ENCODE measurements at regions not wholly inside any gene's neighbourhood (a gene's known extent, or its start where the extent isn't known, plus 50 kb on each side); places are given as distances from the start of the nearest gene placed in this dataset.

DNA sequence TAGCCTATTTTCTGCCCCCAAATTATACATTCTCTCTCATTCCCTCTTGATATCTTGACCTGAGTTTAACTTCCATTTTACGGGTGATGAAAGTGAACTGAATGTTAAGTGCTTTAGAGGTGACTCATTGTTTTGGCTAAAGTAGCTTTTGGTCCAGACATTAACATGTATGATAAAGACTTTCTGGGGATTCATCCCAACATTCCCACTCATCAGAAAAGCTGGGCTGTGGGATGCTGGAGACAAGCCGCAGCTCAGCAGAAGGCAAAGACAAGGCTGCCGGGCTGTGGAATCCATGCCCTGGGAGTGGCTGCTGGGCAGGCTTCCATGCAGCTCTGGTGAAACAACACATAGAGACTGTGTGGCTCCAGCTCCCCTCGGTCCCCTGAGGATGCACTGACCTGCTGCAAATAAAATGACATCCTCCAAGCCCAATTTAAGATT lies 89.9 kb upstream of the SYNDIG1 start:
- DNase-seq (ENCODE audit: extremely low read depth in 1 of 11, low read depth in 9 of 11, low spot score in 4 of 11), result no peak

DNA sequence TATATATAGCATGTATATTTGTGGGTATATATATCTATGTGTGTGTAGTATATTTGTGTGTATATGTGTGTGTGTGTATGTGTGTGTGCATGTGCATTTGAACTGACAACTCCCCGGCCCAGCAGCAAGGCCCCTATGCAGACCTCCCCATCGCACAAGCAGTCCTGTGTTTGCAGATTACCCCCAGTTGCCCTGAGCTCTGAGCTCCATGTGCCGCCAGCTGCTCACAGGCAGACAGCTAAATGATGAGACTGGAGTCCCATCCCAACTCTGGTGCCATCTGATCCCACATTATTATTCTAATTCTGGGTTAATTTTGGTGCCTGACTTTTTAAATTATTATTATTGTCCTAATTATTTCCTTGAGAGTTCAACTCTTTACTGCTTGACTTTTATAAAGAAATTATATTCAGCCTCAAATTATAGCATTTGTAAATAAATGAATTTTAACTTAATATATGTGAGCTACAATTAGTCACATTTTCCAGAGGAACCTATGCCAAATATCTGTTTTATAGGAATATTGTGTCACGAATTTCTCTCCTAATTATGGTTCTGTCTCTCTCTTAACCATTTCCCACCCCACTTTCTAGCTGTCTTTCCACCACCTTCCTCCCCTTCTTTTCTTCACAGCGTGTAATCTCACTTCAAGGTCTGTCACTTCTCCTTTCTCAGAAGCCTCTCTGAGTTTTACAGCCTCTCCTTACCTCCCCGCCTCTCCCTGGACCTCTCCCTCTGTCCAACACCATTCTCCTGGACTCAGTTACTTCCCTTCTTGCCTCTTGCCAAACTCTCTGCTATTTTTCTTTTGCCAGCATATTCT lies 90.6 kb upstream of the SYNDIG1 start:
- no peak for DNase-seq (ENCODE audit: extremely low read depth in 1 of 11, low read depth in 9 of 11, low spot score in 4 of 11)

DNA sequence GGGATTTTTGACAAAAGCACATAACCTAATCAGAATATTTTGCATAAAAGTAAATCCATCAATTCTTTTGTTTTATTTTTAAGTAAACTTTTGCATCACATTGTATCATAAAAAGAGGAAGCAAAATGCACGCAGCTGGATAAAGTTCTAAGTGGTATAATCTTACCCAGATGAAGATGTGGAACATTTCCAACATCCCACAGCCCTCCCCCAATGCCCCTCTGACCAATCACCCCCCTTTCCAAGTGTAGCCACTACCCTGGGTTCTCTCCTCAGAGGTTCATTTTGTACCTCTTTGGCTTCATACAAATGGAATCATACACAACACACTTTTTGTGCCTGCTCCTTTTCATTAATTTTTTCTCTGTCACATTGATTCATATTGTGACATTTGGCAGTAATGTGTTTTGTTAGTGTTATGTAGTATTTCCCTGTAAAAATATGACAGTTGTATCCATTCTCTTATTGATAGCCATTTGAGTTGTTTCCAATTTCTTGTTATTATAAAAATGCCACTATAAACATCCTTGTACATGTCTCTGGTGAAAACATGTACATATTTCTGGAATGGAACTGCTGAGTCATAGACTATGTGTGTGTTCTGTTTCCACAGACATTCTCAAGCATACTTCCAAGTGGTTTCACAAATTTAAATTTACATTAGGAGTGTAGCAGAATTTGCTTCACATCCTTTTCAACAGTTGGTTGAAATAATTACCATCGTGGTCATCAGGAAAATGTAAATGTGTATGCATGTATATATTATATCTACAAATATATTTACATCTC lies 92.9 kb upstream of the SYNDIG1 start:
- no peak for DNase-seq (ENCODE audit: extremely low read depth in 1 of 11, low read depth in 9 of 11, low spot score in 4 of 11)

DNA sequence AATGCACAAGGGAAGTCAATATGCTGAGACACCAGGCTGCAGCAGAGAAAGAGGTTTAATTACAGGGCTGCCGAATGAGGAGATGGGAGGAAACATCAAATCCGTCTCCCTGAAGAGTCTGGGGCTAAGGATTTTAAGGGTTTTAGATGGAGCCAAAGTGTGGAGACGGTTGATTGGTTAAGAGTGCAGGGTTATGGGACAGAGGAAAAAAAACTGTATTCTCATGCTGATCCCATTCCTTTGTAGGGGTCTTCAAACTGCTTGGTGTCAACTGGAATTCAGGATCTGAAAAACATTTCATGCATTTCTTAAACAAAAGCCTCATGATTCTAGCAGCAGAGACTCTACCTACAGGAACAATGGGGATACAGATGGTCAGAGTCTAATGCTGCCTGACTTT lies 96.1 kb upstream of the SYNDIG1 start:
- DNase-seq (ENCODE audit: extremely low read depth in 1 of 11, low read depth in 9 of 11, low spot score in 4 of 11), result no peak

DNA sequence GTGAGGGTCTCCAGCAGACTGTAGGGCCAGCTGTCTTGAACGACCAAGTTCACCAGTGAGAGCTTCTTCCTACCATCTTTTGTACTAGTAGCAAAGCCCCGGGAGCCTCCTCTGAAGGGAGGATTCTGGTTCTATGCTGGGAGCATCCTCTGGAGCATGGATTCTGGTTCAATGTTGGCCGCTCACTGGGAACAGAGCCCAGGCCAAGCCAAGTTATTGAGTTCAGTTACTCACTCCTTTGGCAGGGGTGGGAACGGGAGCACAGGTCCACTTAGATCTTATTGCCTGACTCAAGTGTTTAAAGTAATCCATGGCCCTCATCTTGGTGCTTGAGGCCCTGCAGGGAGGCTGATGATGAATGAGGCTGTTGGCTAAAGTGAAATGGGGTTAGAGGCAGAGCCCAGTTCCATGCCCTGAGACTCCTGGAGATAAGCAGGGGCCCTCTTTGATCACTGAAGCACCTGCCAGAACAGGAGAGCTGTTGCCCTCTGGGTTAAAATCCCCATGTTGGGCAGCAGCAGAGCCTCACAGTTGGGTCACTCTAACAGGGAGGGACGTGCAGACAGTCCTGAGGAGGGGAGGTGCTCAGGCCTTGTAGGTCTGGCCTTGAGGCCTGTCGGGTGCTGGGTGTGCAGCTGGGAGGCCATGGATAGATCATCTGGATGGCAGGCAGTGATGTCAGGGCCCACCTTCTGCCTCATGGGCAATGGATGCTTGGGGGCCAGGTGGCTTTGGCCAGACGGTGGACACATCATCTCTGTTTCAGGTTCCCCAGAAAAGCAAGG lies 98.3 kb upstream of the SYNDIG1 start:
- DNase-seq (ENCODE audit: extremely low read depth in 1 of 11, low read depth in 9 of 11, low spot score in 4 of 11), result no peak

DNA sequence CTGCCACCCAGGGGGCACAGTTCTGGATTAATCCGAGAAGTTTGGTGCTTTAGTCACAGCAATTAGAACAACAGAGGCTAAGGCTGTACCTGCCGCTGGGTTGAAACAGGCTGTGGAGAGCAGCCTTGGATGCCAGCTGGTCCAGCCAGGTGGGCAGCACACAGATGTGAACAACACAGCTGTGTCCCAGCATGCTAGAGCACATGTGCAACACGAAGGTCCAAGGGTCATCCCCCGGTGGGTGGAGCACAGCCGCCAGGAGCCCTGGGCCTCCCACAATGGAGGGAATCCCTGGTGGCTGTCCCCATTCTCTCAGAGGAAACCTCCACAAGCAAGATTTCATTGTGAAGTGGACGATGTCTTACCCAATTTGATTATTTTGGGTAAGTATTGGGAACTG lies 99.2 kb upstream of the SYNDIG1 start:
- no peak for DNase-seq (ENCODE audit: extremely low read depth in 1 of 11, low read depth in 9 of 11, low spot score in 4 of 11)

DNA sequence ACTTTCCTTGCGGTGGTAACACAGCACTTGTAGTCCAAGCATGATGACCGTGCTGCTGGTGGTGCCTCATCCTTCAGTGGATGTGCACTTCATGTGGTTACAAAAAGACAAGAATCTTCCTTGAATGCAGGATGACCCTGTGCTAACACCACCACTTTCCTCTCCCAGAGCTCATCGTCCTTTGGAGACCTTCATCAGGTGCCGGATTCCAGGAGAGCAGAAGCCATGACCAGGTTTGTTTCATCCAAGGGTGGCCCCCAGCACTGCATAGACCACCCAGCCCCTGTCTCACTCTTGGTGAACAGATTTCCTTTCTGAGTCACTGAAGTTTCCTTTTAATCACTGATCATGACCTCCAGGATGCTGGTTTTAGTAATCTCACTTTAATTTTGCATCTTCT lies 101.2 kb upstream of the SYNDIG1 start:
- no peak for DNase-seq (ENCODE audit: extremely low read depth in 1 of 11, low read depth in 9 of 11, low spot score in 4 of 11)

DNA sequence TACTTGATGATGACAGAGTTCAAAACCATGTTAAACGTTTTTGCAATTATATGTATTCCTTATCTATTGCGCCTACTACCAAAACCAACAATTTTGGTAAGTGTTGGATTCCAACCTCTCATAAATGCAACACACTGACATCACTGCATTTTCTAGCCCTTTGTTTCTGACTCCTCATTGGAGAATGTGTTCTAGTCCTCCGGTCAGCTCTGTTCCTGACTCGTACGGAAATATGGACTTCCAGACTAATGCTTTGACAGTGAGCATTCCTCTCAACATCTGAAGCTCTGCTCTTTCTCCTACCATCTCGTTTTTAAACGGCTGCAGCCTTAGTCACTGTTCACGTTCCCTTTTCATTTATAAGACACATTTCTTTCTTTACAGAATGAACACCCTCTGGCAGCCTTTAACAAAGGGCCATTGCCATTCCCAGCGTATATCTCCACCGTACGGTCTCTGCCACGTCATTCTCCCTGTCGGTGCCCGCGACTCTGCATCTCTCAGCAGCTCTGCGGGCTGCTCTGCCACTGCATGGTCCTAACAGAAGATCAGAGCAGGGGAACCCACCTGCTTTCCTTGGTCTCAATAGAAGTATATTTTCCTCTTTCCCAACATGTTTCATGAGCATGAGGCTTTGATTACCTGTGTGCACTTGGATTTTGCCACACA lies 103.0 kb upstream of the SYNDIG1 start:
- no peak for DNase-seq (ENCODE audit: extremely low read depth in 1 of 11, low read depth in 9 of 11, low spot score in 4 of 11)

DNA sequence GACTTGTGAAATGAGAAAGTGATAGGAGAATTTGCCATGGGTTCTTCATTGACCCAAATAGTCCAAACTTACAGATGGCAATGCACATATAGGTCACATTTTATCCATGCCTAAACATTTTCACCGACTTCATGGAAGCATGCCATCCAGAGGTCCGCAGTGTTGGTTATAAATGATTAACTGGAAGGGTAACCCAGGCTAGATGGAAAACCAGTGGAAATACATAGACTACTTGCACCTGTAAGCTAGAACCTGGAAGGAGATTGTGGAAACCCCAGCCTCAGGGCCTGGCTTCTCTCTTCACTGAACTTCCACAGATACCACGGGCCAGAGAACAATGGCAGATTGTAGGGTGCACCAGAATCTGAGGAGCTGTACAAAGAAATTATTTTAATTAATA lies 103.8 kb upstream of the SYNDIG1 start:
- no peak for DNase-seq (ENCODE audit: extremely low read depth in 1 of 11, low read depth in 9 of 11, low spot score in 4 of 11)

DNA sequence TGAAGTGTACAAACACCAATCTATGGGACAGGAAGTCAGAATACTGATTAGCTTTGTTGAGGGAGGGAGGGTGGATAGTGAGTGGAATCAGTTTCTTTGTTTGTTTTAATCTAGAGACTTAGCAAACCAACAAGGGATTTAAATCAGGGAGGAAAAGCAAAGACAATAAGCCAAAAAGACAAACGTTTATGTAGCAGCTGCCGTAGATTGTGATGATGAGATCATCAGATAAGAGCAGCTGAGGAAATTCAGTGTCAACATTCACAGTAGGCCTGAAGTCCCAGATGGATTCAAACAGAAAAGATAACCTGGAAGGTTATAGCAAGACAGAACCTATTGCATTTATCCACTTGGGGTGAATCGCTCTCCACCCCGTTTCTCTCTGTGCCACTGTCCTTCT lies 104.9 kb upstream of the SYNDIG1 start:
- DNase-seq (ENCODE audit: extremely low read depth in 1 of 11, low read depth in 9 of 11, low spot score in 4 of 11), result no peak

DNA sequence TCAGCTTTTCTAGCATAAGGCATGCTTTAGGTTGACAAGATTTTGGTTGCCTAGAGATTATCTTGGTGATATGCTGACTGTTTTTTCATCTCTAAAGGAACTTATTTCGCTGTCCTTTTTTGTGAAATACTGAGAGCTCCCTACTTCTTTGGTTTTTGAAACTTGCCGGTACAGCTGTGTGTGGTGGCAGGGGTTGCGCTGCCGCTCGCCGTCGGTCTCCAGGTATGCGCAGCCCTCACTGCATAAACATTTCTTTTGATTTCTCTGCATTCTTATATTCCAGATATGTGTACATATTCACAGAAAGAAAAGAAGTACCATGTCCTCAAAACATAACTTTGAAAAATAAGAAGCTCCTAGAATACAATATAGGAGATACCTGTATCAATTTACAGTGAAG lies 106.4 kb upstream of the SYNDIG1 start:
- no peak for DNase-seq (ENCODE audit: extremely low read depth in 1 of 11, low read depth in 9 of 11, low spot score in 4 of 11)

DNA sequence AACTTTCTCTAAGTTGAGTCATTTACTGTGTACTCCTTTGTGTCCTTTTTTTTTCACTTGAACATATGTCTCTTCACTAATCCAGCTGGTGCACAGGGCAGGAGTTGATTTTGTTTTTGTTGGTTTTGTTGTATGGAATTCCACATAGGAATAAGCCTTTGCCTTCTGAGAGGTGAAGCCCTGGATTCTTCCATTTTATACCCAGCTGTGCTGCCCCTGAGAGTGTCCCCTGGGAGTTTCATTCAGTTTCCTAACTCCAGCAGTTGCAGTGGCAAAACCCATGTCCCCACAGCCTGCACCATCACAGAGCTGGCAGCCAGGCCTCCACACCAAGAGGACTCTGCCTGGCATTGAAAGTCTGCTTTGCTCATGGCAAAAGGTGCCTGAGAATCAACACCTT lies 107.3 kb upstream of the SYNDIG1 start:
- DNase-seq (ENCODE audit: extremely low read depth in 1 of 11, low read depth in 9 of 11, low spot score in 4 of 11), result no peak

DNA sequence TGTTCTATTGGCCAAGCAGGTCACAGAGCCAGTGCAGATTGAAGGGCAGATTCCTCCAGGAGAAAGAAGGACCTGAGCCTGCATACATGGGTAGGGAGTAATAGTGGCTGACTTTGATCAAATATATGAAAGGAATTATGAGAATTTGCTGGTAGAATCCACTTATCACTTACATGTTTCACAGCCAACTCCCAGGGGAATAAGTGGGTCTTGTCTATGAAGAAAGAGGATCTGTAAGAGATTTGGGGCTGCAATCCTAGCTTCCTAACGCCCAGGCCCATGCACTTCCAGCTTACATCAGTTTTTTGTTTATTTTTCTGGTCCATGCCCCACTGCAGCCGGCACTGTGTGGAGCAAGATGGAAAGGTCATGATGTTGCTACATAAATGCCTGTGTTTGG lies 107.9 kb upstream of the SYNDIG1 start:
- DNase-seq (ENCODE audit: extremely low read depth in 1 of 11, low read depth in 9 of 11, low spot score in 4 of 11), result no peak

DNA sequence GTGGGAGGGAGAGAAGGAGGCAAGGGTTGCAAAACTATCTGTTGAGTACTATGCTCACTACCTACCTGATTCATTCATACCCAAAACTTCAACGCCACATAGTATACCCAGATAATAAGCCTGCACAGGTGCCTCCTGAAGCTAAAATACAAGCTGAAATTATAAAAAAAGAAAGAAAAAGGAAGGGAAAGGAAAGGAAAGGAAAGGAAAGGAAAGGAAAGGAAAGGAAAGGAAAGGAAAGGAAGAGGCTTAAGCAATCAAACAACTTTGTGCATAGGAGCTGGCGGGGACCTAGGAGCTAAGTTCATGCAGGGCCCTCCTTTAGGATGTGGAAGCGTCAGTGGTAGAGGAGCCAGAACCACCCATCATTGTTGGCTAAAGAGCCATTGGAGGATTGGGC lies 108.9 kb upstream of the SYNDIG1 start:
- no peak for DNase-seq (ENCODE audit: extremely low read depth in 1 of 11, low read depth in 9 of 11, low spot score in 4 of 11)

DNA sequence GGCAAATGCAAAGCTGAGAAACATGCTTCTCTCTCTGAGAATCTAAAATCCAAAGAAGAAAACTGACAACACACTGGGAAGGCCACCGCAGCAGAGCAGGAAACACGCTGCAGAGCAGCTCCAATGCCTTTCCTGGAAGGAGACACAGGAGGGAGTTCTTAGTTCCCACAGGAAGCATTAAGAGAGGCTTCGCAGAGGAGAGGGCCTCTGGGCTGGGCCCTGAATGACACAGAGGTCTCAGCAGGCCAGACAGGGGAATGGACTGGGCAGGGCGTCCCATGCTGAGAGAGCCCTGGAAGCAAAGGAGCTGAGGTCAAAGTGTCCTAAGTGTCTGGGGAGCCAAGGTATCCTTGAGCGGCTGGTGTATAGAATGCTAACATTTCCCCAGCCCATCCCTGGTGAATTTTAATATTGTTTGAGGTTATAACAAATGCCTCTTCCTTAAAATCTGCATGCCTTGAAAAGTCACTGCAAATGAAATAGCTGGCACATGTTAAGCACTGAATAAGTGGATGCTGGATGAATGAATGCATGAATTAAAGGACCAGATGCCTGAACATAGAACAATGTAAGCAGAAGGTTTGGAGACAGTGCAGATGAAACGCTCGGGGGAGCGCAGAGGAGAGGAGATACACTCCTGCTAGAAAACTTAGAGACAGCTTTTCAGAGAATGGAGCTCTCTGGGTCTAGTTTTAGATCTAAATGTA lies 110.0 kb upstream of the SYNDIG1 start:
- no peak for DNase-seq (ENCODE audit: extremely low read depth in 1 of 11, low read depth in 9 of 11, low spot score in 4 of 11)

DNA sequence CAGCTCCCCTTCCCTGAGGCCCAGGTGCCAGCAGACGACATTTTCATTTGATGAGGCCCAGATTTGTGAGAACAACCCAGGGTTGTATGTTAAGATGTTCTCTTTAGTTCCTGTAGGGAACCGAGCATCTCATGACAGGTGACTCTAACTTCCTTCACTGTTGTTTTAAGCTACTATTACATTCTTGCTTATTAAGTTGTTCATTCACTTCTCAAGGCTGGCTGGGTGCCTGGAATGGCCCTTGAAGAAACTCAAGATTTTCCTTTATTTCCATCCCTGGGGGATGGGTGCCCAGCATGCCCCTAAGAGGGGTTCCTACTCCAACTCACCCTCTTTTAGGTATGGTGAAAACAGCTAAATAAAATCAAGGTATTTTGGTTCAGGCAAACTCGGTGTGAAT lies 111.5 kb upstream of the SYNDIG1 start:
- no peak for DNase-seq (ENCODE audit: extremely low read depth in 1 of 11, low read depth in 9 of 11, low spot score in 4 of 11)

DNA sequence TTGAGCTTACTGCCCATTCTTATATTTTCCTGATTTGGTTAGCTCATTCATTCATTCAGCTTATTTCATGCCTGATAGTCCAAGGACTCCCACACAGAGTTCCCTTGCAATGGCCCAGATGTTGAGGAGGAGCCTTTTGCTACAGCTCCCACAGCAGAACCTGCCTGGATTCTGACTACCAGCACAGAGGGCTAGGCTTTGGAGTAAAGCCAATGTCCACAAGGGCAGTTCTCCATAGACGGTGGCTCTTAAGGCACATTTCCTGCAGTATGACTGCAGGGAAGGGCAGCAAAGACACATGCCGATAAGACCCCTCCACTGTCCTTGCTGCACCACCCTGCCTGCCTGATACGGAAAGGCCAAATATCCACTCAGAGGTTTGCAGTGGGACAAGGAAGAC lies 112.3 kb upstream of the SYNDIG1 start:
- DNase-seq (ENCODE audit: extremely low read depth in 1 of 11, low read depth in 9 of 11, low spot score in 4 of 11), result peak in 5 of 11 donors; percentile 24 to 59 (median 26)

DNA sequence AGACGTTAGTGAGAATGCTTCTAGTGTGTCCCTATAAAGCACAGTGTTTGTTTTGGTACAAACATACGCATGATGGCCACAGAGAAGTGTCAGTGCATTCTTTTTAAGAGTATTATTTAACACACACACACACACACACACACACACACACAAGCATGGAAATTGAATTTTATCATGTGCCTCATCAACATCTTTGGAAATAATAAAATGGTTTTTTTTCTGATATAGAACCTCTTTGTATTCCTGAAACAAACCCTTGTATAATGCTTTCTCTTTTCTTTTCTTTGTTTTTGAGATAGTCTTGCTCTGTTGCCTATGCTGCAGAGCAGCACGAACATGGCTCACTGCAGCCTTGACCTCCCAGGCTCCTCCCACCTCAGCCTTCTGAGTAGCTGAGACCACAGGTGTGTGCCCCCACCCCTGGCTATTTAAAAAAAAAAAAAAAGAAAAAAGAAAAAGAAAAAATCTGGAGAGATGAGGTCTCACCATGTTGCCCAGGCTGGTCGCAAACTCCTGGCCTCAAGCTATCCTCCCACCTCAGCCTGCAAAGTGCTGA lies 116.2 kb upstream of the SYNDIG1 start:
- DNase-seq (ENCODE audit: extremely low read depth in 1 of 11, low read depth in 9 of 11, low spot score in 4 of 11), result no peak
